IPS-18a (cell line): ENCODE measurements at regions not wholly inside any gene's neighbourhood (a gene's known extent, or its start where the extent isn't known, plus 50 kb on each side); places are given as distances from the start of the nearest gene placed in this dataset.

Experiments used
- H3K27ac ChIP-seq: one replicate; pipeline ENCODE4 v1.5.1; 2013; ENCODE audit warnings: low read length
- H3K27me3 ChIP-seq: one replicate; pipeline ENCODE4 v1.6.1; 2013; ENCODE audit warnings: mild to moderate bottlenecking, low read length; ENCODE audit not compliant: control insufficient read depth, insufficient read depth
- H3K36me3 ChIP-seq: one replicate; pipeline ENCODE4 v1.6.1; 2013; ENCODE audit warnings: low read depth, low read length; ENCODE audit not compliant: control insufficient read depth
- H3K4me1 ChIP-seq: one replicate; pipeline ENCODE4 v1.6.1; 2013; ENCODE audit warnings: low read depth, low read length; ENCODE audit not compliant: control insufficient read depth
- H3K4me3 ChIP-seq: one replicate; pipeline ENCODE4 v1.5.1; 2013; ENCODE audit warnings: low read length
- H3K9ac ChIP-seq: one replicate; pipeline ENCODE4 v1.6.1; 2013; ENCODE audit warnings: mild to moderate bottlenecking, low read length, moderate library complexity
- H3K9me3 ChIP-seq: one replicate; pipeline ENCODE4 v1.6.1; 2013; ENCODE audit warnings: low read depth, low read length; ENCODE audit not compliant: control insufficient read depth

DNA sequence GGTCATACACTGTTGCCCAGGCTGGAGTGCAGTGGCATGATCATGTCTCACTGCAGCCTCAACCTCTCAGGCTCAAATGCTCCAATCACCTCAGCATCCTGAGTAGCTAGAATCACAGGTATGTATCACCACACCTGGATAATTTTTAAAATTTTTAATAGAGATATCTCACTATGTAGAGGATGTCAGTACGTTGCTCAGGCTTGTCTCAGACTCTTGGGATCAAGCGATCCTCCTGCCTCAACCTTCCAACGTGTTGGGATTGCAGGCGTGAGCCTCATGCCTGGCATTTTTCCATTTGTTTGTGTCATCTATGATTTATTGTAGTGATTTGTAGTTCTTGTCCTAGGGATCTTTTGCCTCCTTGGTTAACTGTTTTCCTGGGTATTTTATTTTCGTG, 985.2 kb upstream of the B3GALT2 start:
- Histone ChIP-seq H3K4me1 (peaks cover 19% of the 10 kb centered on the region), H3K27me3 (no peaks in the 10 kb centered on the region), H3K4me3 (no peak overlapping the region), H3K9me3 (no peaks in the 10 kb centered on the region), H3K9ac (no peak overlapping the region), H3K27ac (no peak overlapping the region), H3K36me3 (no peaks in the 10 kb centered on the region)

DNA sequence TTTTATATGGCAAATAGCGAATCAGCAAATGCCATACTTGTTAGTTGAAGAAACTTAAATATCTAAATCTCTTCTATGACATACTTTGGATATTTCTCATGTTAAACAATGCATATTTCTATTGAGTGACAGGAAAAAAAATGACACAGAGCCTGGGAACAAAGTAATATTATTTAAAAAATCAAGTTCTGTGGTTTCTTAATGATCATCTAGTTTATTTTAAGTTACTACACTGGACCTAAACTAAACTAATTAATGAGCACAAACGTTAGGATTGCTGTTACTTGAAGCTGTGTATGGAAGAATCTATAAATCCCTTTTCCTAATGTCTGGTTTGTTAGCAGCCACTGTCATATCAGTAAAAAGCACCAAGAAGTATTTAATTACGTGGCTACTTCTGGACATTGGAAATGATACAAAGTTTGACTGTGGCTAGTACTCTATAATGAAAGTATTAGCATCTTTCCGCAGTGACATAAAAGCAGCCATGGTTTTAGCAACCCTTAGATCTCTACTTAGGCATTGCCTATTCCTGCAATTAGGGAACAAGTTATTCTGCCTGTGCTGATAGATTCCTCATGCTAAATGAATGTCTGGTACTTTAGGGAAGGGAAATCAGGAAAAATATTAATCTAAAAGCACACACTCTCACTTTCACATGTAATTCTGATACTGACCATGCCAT, 981.7 kb upstream of the B3GALT2 start:
- Histone ChIP-seq H3K9ac (no peak overlapping the region), H3K4me1 (no peaks in the 10 kb centered on the region), H3K27me3 (no peaks in the 10 kb centered on the region), H3K4me3 (no peak overlapping the region), H3K9me3 (no peaks in the 10 kb centered on the region), H3K27ac (no peak overlapping the region), H3K36me3 (no peaks in the 10 kb centered on the region)

DNA sequence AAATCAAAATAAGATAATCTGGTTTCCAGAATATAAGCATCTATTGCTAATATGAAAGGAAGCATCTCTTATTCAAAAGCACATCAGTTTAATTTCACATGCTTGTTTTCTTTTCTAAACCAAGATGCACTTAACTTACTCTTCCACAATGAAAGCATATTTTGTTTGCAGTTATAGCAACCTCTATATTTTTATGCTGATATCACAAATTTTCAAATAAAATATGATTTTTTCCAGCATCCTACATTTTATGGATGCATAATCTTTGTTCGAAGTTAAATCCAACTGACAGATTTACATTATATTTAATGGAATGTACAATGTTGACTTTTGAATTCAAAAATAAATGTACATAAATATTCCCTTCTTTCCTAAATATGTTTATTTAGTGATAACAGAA, 978.3 kb upstream of the B3GALT2 start:
- Histone ChIP-seq H3K4me3 (no peak overlapping the region), H3K27me3 (no peaks in the 10 kb centered on the region), H3K36me3 (no peaks in the 10 kb centered on the region), H3K9ac (no peak overlapping the region), H3K27ac (no peak overlapping the region), H3K9me3 (no peaks in the 10 kb centered on the region), H3K4me1 (no peaks in the 10 kb centered on the region)

DNA sequence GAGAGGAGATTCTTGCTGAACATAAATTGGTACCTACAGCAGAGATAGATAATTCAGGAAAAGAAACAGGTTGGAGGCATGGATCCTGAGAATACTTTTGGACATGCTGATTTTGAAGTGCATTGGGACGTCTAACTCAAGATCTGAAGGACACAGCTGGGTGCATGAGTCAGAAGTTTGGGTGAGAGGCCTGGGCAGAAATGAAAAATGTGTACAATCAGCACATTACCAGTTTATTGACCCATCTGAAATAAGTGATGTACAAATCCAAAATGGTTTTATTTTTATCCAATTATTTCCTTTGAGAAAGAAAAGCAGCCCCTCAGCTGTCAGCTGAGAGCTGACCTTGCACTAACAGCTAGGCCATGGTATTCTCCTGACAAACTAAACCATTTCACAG, 975.2 kb upstream of the B3GALT2 start:
- no peak overlapping the region for H3K4me3 ChIP-seq
- H3K9me3 ChIP-seq, result no peaks in the 10 kb centered on the region
- H3K36me3 ChIP-seq, result no peaks in the 10 kb centered on the region
- no peaks in the 10 kb centered on the region for H3K4me1 ChIP-seq
- no peak overlapping the region for H3K27ac ChIP-seq
- H3K27me3 ChIP-seq, result no peaks in the 10 kb centered on the region
- H3K9ac ChIP-seq, result no peak overlapping the region

DNA sequence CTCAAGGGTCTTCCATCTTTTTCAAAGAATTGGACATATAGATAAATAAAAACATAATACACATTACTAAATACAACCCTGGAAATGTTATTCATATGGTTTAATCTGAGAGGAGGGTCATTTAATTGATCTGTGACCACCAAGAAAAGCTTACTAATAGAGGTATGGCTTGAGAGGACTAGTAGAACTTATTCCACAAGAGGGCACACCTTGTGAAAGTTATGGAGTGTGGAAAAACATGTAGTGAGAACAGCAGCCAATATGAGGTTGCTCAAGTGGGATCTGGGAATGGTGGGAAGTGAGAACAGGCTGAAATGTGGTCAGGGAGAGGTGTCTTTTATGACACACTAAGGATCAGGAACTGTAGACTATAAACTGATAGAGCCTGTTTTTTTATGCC, 973.5 kb upstream of the B3GALT2 start:
- Histone ChIP-seq H3K9ac (no peak overlapping the region), H3K27me3 (no peaks in the 10 kb centered on the region), H3K4me3 (no peak overlapping the region), H3K9me3 (no peaks in the 10 kb centered on the region), H3K27ac (no peak overlapping the region), H3K4me1 (no peaks in the 10 kb centered on the region), H3K36me3 (no peaks in the 10 kb centered on the region)

DNA sequence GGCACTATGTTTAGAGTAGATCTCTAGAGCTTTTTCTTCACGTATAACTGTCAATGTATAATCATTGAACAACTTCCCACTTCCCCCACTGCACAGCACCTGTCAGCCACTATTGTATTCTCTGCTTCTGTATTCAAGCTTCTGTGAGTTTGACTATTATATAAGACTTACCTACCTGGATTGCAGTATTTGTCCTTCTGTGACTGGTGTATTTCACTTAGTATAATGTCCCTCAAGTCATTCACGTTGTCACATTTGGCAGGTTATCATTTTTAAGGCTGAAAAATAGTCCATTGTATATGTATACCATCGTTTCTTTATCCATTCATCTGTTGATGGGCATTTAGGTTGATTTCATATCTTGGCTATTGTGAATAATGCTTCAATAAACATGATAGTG, 969.5 kb upstream of the B3GALT2 start:
- H3K36me3 ChIP-seq, result no peaks in the 10 kb centered on the region
- no peak overlapping the region for H3K27ac ChIP-seq
- no peak overlapping the region for H3K9ac ChIP-seq
- no peaks in the 10 kb centered on the region for H3K9me3 ChIP-seq
- H3K4me3 ChIP-seq, result no peak overlapping the region
- no peaks in the 10 kb centered on the region for H3K27me3 ChIP-seq
- H3K4me1 ChIP-seq, result no peaks in the 10 kb centered on the region

DNA sequence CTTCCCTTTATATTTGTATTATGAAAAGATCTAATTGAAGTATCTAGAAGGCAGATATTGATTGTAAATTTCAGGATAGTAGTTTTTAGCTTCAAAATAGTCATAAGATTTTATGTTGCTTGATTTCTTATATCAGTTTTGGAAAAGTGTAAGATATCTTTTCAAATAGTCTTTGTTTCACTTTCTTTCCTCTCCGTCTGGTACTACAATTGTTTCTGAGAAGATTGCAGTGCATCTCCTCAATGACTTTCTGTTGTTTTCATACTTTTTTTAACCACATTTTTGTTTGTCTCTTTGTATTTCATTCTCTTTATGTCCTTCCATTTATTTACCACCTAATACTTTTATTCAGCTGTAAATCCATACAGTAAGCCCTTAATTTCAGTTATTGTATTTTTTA, 964.6 kb upstream of the B3GALT2 start:
- no peak overlapping the region for H3K9ac ChIP-seq
- no peaks in the 10 kb centered on the region for H3K9me3 ChIP-seq
- H3K27me3 ChIP-seq, result no peaks in the 10 kb centered on the region
- no peaks in the 10 kb centered on the region for H3K4me1 ChIP-seq
- H3K4me3 ChIP-seq, result no peak overlapping the region
- H3K36me3 ChIP-seq, result no peaks in the 10 kb centered on the region
- H3K27ac ChIP-seq, result no peak overlapping the region

DNA sequence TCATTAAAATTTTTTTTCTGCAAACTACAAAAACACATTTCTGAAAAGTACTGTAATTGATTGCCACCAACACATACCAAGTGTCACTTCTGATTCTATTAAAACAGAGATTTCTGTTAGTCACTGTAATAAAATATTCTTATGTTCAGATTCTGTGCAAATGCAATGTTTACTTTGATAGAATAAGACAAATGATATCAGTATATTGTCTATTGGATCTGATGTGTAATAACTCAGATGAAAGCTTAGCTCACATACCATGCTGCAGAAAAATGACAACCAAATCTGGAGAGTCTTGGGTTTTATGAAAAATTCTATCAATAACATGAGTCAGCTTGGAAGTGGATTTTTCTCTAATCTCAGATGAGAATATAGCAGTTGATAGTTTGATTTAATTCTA, 963.8 kb upstream of the B3GALT2 start:
- no peak overlapping the region for H3K9ac ChIP-seq
- no peaks in the 10 kb centered on the region for H3K36me3 ChIP-seq
- H3K4me3 ChIP-seq, result no peak overlapping the region
- H3K27ac ChIP-seq, result no peak overlapping the region
- no peaks in the 10 kb centered on the region for H3K27me3 ChIP-seq
- H3K4me1 ChIP-seq, result no peaks in the 10 kb centered on the region
- H3K9me3 ChIP-seq, result no peaks in the 10 kb centered on the region

DNA sequence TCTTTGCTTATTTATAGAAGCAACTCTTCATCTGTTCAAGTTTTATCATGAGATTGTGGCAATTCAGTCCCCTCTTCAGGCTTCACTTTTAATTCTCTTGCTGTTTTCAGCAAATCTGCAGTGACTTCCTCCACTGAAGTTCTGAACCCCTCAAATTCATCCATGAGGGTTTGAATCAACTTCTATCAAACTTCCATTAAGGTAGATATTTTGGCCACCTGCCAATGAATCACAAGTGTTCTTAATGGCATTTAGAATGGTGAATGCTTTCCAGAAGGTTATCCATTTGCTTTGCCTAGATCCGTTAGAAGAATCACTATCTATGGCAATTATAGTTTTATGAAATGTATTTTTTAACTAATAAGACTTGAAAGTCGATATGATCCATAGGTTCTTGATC, 946.7 kb upstream of the B3GALT2 start:
- no peaks in the 10 kb centered on the region for H3K4me1 ChIP-seq

DNA sequence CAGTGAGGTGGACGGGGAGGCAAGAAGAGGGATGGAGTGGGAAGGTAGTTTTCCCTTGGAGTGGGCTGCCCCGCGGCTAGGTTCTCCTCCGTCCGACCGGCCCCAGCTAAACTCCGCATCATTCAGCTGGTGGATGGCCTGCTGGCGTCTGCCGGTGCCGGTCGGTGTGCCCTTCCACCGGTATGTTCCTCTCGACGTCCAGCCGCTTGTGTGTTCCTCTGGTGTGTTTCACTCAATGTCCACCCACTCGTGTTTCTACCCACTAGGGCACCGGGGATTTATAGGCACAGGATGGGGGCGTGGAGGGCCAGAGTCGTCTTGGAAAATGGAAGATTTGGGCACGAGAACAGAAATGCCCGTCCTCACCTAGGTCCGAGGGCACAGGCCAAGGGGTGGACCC, 931.7 kb upstream of the B3GALT2 start:
- H3K27ac ChIP-seq, result no peak overlapping the region
- no peaks in the 10 kb centered on the region for H3K27me3 ChIP-seq
- no peaks in the 10 kb centered on the region for H3K4me1 ChIP-seq
- H3K9ac ChIP-seq, result no peak overlapping the region
- no peak overlapping the region for H3K4me3 ChIP-seq
- no peaks in the 10 kb centered on the region for H3K9me3 ChIP-seq
- H3K36me3 ChIP-seq, result no peaks in the 10 kb centered on the region

More for the DNA sequence above, 946.7 kb upstream of the B3GALT2 start:
- Histone ChIP-seq H3K9me3 (no peaks in the 10 kb centered on the region), H3K4me3 (no peak overlapping the region), H3K9ac (no peak overlapping the region), H3K36me3 (no peaks in the 10 kb centered on the region), H3K27ac (no peak overlapping the region), H3K27me3 (no peaks in the 10 kb centered on the region)

DNA sequence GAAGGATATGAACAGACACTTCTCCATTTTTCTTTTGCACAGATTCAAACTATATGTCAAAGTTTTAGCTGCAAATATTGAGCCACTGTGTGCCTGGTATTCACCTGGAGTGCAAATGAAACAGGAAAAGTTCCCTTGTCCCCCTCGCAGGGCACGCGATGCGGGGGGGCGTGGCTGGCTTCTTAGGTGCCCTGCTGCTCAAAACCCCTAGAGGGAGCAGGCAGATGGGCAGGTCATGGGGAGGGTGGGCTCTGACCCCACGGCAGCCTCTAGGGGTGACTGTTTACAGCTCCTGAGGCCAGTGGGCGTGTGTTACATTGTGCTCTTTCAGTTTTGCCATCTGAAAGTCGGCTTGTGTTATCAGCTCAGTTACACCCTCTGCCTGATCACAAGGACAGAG, 931.2 kb upstream of the B3GALT2 start:
- H3K27me3 ChIP-seq, result no peaks in the 10 kb centered on the region

DNA sequence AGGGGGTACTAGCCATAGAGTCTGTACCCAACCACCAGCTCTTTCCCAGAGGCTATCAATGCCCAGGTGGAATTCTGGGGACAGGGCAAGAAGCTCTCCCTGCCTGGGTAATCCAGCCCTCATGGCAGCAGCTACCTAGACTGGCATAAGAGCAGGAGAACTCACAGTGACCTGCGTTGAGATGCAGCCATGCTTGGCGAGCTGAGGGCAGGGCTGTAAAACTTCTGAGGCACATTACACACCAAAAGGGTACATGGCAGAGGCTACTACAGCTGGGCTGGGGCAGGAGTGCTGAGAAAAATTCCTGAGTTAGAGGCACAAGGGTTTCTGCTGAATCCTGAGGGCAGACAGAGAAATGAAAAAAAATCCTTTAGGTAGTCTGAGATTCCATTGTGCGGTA, 927.9 kb upstream of the B3GALT2 start:
- Histone ChIP-seq H3K27me3 (no peaks in the 10 kb centered on the region), H3K36me3 (no peaks in the 10 kb centered on the region), H3K9me3 (no peaks in the 10 kb centered on the region), H3K9ac (no peak overlapping the region), H3K27ac (no peak overlapping the region), H3K4me1 (no peaks in the 10 kb centered on the region), H3K4me3 (no peak overlapping the region)

More for the DNA sequence above, 931.2 kb upstream of the B3GALT2 start:
- H3K4me1 ChIP-seq, result no peaks in the 10 kb centered on the region
- no peak overlapping the region for H3K4me3 ChIP-seq
- no peak overlapping the region for H3K9ac ChIP-seq
- H3K9me3 ChIP-seq, result no peaks in the 10 kb centered on the region
- no peak overlapping the region for H3K27ac ChIP-seq
- H3K36me3 ChIP-seq, result no peaks in the 10 kb centered on the region
